HG02588 (cell line): ENCODE measurements at regions not wholly inside any gene's neighbourhood (a gene's known extent, or its start where the extent isn't known, plus 50 kb on each side); places are given as distances from the start of the nearest gene placed in this dataset.
A peak's percentile ranks its signal among the peaks of the same experiment; 100 is the strongest.

Source experiments
- ATAC-seq: cut with Tn5 transposase; IDR thresholded peaks from one replicate; pipeline ENCODE4 v1.9.1; 2021; ENCODE audit warnings: mild to moderate bottlenecking, moderate library complexity; ENCODE audit not compliant: unreplicated experiment

DNA sequence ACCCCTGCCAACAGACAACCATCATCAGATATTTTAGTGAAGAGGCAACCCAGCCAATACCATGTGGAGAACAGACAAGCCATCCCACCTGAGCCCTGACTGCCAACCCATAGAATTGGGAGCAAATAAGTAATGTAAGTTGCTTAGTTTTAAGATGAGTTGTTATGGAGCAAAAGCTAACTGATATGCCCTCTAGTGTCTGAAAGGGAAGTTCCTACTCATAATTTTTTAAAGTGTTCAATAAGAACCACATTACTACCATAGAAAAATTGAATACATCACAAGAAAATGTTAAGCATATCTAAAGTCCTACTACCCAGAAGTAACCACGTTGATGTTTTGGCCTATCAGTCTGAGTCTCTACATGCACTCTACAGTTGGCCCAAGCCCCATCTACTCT, 50.8 kb upstream of the SLC36A4 start:
- ATAC-seq = no peak

DNA sequence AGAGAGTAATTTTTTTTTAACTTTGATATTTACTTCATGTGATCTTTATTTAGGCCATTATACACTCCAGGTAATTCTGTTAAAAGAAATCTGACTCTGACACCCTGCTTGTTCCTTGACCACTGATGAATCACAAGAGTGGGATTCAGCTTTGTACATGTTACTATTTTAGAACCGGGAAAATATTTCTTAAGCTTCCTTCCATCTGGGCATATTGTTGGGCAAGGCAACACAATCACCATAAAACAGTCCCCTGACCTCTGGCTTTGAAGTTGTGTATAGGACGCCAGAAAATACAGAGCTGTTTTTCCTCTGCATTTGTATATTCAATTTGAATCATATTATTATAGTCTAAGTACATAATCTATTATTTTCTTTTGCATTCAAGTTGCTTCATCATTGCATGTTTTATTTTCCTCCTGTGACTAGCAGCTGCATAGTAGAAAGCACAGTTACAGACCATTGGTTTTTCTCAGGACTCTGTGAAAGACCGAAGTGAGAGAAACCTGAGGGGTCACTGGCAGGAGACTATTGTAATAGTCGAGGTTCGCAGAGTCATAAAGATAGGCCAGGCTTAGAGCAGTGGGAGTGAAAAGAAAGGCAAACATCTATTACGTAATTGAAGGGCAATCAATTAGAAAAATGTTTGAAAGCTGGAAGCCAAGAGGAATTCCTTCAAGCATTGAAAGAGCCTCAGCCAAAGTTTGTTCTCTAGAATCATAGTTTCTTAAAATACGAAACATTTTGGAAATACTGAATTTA, 51.8 kb upstream of the SLC36A4 start:
- ATAC-seq = no peak

DNA sequence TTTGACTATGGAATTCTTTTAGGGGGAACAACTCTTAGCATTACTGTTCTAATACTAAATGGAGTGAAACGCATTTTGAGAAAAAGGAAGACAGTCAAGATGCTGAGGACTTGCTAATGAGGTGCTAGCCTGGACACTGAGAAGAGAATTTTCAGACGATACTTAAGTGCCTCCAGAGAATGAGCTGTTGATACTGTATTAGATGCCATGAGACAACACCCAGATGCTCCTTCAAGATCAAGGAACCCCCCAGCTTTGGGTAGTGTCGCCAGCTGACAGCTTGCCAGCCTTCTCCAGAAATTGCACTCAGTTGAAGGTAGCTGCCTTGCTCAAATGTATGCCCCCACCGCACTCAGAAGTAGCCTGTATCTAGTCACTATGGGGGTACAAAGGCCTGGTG, 52.5 kb upstream of the SLC36A4 start:
- no peak for ATAC-seq

DNA sequence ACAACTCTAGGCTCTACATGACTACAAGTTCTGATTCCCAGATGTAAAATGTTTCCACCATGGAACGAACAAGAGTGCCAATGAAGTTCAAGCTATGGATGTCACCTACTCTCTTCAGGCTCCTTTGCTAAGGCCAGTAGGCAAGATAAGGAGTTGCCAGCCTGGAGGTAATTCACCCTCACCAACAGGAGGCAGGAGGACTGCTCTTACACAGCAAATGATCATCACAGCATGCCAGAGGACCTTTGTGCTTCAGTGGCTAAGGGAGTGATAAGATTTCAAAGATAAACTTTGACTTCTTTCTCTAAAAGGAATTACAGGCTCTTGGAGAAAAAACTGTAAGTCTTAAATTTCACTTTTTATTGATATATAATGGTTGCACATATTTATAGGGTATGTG, 54.1 kb upstream of the SLC36A4 start:
- ATAC-seq = no peak

DNA sequence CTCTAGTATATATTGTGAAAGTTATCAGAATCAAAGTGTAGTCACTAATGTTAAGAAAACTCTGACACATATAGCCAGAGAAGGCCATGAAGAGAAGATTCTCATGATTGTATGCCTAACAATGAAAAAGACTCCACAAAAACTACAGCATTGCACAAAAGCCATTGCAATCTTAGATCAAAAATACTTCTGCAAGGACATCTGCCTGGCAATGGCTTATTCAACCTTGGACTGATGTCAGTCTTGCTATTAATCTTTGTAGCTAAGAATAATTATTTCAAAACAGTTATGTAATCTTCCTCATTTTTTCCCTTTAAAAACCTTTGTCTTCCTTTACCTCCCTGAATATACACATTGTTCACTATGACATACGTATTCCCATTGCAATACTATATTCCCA, 55.3 kb upstream of the SLC36A4 start:
- no peak for ATAC-seq

DNA sequence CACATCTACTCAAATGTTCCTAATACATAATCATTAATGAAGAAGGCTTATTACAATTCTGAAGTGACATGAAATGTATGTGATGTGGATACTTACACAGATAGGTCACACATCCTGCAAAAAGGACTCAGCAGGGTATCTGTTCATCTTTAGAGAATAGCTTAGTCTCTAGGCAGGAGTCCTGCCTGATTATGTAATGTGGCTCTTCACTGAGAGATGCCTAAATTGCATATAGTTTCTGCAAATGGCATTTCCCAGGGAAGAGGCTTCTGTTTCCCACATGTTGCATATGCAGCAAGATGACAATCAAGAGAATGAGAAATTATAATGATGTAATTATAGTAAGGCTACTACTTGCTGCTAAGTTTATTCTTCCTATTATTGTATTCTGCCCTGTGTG, 58.8 kb upstream of the SLC36A4 start:
- ATAC-seq = no peak

DNA sequence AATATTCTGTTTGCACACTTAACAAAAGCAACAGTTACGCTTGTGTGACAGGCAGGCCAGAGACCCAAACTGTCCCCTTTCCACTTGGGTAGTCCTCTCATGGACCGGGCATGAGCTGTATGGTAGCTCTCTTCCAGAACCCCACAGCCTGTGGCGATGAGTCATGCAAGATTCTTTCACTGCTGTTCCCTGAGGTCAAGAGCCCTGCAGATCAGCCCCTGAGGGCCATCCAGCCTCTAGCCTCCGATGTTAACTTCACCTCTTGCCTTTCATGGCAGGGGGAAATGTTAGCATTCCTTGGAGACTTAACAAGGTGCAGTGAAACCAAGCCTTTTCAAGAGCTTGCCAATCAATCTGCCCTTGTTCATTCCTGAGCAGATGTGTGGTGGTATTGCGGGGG, 63.2 kb upstream of the DEUP1 start:
- no peak for ATAC-seq

DNA sequence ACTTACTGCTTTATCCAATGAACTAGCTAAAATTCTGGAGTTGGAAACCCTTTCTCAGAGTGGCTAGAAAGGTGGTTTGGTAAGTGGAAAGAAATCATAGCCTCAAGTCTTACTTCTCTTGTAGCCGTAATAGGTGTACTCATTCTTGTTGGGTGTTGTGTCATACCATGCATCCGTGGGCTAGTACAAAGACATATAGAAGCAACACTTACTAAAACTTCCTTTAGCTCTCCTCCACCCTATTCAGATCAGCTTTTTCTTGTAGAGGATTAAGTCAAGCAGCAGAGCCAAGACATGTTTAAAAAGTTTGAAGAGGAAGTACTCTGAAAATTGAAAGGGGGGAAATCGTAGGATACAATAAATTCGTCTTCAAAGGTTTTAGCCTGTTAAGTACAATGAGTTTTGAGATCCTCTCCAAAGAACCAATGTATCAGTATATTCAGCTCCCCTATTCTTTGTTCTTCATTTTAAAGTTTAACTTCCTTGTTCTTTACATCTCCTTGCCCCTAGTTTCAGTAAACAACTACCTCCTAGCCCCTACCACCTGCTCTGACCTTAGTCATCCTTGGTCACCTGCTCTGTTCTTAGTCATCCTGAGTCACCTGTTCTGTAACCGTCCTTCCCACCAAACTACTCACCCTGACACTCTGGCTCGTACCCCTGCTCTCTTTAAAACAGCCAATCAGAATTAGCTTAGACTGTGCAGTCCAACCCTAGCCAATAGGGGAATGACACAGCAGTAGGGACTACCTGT, 62.1 kb upstream of the DEUP1 start:
- no peak for ATAC-seq

DNA sequence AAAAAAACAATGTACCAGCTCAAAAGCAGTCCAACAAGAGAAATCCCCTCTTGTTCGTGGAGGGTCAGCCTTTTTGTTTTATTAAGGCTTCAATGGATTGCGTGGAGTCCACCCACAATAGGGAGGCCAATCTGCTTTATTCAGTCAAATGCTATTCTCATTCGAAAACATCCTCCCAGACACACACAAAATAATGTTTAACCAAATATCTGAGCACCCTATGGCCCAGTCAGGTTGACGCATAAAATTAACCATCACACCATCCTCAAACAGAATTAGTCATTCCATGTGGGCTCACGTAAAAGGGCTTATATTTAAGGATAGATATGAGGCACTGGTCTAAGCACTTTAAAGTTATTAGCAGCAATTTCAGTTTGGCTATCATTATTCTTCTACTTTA, 58.9 kb upstream of the DEUP1 start:
- no peak for ATAC-seq

DNA sequence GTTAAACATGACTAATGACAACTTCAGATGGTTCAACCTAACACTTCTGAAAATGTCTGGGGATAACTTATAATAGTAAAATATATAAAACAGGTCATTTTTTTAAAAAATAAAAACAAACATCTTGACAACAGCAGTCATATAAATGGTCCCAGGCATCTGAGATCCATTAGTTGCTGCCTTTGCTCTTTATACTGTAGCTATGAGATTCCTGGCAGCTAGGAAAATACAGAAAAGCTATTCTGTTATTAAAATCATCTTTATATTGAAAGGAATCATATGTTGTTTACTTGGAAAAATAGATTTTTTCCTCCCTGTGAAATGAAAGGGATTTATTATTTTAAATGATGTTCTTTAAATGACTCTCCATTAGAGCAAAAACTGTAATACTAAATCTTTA, 55.7 kb upstream of the DEUP1 start:
- no peak for ATAC-seq

DNA sequence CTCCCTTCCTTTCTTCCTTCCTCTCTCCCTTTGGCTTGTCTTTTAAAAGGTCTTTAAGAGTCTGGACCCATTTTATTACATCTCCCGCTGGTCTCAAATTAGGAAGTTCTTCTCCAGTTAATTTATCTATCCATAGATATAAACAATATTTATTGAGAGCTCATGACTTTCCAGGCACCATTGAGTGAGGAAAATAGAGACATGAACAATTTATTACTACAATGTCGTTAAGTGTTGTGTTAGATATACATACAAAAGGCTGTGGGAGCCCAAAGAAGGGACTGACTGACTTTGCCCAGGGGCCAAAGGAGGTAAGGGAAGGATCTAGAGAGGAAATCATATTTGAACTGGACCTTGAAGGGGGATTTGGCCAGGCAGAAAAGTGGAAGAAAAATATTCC, 51.6 kb upstream of the DEUP1 start:
- ATAC-seq = no peak

DNA sequence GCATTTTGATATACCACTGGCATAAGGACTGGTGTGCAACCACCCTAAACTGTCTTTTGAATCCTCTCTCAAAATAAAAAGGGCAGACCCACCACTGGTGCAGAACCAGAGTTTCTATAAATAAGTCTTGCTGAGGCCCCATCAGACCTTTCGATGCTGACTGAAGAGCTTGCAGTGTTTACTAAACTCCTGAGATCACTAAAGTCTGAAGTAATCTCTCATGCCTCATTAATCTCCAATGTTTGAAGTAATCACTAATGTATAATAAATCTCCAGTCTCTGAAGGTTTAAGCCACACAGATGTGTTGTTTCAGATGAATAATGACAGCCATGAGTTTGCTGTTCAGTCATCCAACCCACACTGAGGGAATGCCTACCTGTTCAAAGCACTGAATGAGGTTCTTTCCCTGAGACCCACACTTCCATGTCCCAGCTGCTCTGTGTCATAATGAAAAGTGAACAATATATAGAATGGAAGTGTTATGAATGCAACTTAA, 50.6 kb upstream of the DEUP1 start:
- ATAC-seq = peak; percentile 73
